Lower leg skin (tissue), 3 donors: ENCODE measurements at regions not wholly inside any gene's neighbourhood (a gene's known extent, or its start where the extent isn't known, plus 50 kb on each side); places are given as distances from the start of the nearest gene placed in this dataset.
"Not testable (repeated sequence)": the region's sequence is repeated elsewhere in the genome, so short reads cannot be mapped to it uniquely, and the experiment has no call there.

Experiments used
- DNase-seq, 2 donors: peaks; one replicate each; pipeline ENCODE4 v3.0.0-alpha.2; 2019; ENCODE audit warnings: low spot score in 2 of 2
- H3K4me3 ChIP-seq: fragments of 200-600 bp; sonication (generic); 2 replicates; pipeline ENCODE4 v1.5.1; 2017; ENCODE audit warnings: mild to moderate bottlenecking, low read depth; ENCODE audit not compliant: poor library complexity, severe bottlenecking
- WGBS, 2 donors: methylation state at CpG; one replicate each; pipeline ENCODE4 v1.1.5; 2018; 5-methylcytosine and 5-hydroxymethylcytosine counted together
- intact Hi-C: fragments of 100-400 bp; cut with DNase I; formaldehyde crosslinking; loops from one replicate; pipeline ENCODE4 v1.15.0; 2023; ENCODE audit warnings: low total_unique reads

DNA sequence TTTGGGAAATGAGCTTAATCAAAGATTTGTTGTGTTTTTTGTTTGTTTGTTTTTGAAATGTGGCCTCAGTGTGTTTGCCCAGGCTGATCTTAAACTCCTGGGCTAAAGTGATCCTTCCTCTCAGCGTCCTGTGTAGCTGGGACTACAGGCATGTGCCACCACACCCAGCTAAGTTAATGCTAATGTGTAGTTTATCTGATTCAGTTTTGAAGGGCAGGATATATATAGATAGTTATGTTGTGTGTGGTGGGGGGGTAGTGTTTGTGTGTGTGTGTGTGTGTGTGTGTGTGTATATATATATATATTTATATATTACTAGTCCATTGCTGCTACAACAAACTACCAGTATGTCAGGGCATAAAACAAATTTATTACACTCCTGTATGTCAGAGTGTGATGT lies 108.1 kb upstream of the PTPN20 start:
- WGBS, 2 donors = 60 to 64% methylated on average over 1 of the region's 1 CpG
- intact Hi-C loops, DNase-seq, H3K4me3 ChIP-seq: not testable (repeated sequence)

DNA sequence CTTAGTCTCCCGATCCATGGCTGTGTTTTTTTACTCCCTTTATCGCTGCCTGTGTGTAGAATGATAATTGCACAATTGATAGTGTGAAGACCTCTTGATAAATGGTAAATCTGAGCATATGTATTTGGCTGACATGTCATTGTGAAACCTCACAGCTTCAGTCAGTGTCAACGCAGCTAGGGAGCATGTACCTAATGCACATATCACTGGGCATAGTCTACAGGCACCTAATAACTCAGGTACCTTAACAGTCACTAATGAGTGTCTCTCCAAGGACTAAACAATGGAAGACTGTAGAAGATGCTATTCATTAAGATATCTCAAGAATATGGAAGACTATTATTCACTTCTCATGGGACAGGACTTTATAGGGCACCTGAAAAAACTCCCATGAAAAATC lies 101.0 kb upstream of the PTPN20 start:
- DNase-seq, intact Hi-C loops, H3K4me3 ChIP-seq: not testable (repeated sequence)
- WGBS, 2 donors = 97 to 100% methylated on average over 2 to 3 of the region's 3 CpGs

- intact Hi-C loops, H3K4me3 ChIP-seq, DNase-seq: not testable (repeated sequence)
- 95% methylated on average over 14 of the region's 18 CpGs; no CpG with 5 or more reads in 1 of the 2 donors for WGBS, 2 donors
These were observed 95.1 kb upstream of the PTPN20 start for GRCh38 chr10:46816126-46816525.

- H3K4me3 ChIP-seq, intact Hi-C loops: not testable (repeated sequence)
- WGBS, 2 donors = 83 to 88% methylated on average over 3 to 5 of the region's 11 CpGs
- peak in 1 of 2 donors; percentile 83 for DNase-seq
These were observed 70.7 kb upstream of the PTPN20 start for GRCh38 chr10:46840393-46841050.

DNA sequence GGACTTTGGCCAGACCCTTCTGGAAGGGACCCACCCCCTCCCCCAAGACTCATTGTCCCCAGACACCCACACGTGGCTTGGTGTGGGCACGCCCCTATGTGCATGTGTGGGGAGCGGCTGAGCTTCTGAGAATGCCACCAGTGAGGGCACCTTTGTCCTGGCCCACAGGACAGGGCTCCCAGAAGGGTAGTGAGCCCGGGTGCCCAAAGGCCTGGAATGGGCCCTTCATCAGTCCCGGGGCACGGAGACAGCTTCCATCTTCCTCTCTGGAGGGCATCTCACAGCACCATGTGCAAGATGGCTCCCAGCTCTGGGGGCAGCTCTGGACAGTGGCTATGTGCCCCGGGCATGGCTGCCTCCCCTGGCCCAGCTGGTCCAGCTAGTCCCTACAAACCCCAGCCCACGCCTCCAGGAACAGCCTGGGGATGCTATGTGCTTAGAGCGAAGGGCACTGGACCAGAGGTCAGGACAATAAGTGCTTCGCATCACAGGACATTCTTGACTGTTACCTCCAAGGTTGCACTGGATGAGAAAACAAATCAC lies 70.1 kb upstream of the PTPN20 start:
- no CpG with 5 or more reads among the region's 10 CpGs for WGBS, 2 donors
- H3K4me3 ChIP-seq, DNase-seq, intact Hi-C loops: not testable (repeated sequence)

GRCh38 chr10:46845194-46845593 lies 66.0 kb upstream of the PTPN20 start:
- WGBS, 2 donors = 51 to 58% methylated on average over 2 of the region's 2 CpGs
- H3K4me3 ChIP-seq, intact Hi-C loops, DNase-seq: not testable (repeated sequence)

DNA sequence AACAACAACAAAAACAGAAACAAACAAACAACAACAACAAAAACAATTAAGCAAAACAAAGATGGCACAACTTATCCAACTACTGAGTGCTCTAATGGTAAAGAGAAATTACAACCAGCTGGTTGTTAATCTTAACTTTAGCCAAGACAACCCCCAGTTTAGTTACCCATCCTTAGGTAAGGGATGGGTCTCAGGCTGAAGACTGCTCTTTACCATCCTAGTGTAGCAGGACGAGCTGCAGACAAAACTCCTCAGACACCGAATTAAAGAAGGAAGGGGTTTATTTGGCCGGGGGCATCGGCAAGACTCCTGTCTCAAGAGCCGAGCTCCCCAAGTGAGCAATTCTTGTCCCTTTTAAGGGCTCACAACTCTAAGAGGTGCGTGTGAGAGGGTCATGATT lies 65.6 kb upstream of the PTPN20 start:
- intact Hi-C loops, DNase-seq, H3K4me3 ChIP-seq: not testable (repeated sequence)
- 78 to 80% methylated on average over 1 of the region's 6 CpGs for WGBS, 2 donors

DNA sequence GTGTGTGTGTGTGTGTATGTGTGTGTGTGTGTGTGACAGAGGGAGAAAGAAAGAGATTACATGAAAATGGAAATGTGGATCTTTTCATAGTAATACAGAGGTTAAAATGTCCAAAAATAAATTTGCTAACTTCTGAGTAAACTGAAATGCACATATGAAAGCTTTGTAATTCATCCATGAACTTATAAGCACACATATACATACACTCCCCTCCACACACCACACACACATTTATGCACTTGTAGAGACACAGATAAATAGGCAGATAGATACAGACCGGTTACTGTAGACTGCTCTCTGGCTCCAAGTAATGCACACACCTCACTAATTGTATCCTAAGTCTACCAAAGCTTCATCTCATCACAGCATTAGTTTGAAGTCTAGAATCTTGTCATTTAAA lies 50.5 kb upstream of the PTPN20 start:
- intact Hi-C loops, DNase-seq, H3K4me3 ChIP-seq: not testable (repeated sequence)
- 100% methylated on average over 1 of the region's 1 CpG; no CpG with 5 or more reads in 1 of the 2 donors for WGBS, 2 donors
